GM12878 (cell line): ENCODE measurements at regions not wholly inside any gene's neighbourhood (a gene's known extent, or its start where the extent isn't known, plus 50 kb on each side); places are given as distances from the start of the nearest gene placed in this dataset.

Experiments used
- ATAC-seq: fragments of 200-7000 bp; cut with Tn5 transposase; 3 replicates; pipeline ENCODE4 v1.9.1; 2020; ENCODE audit warnings: mild to moderate bottlenecking, moderate library complexity
- BruUV-seq: library from RNA; stranded (reverse); fragments of 400-500 nt; replicated peaks from 2 replicates; lab custom pipeline; 2021; lab: Mats Ljungman, UMichigan
- CTCF ChIA-PET: fragments of 300-600 bp; sonication (Branson Sonifier 250); formaldehyde crosslinking; extraction: SDS; loops from one replicate; lab custom pipeline; 2021; ENCODE audit warnings: inconsistent platforms; lab: Yijun Ruan, JAX
- POLR2A ChIA-PET: fragments of 350-600 bp; formaldehyde crosslinking; extraction: SDS; loops from one replicate; lab custom pipeline; 2021; ENCODE audit warnings: inconsistent platforms; lab: Charles Lee
- RAD21 ChIA-PET: fragments of 300-600 bp; sonication (Branson Sonifier 250); formaldehyde crosslinking; loops from one replicate; lab custom pipeline; 2023; ENCODE audit warnings: antibody characterized with exemption; ENCODE audit not compliant: unreplicated experiment; lab: Charles Lee
- SMC1A ChIA-PET: fragments of 300-600 bp; sonication (Branson Sonifier 250); formaldehyde crosslinking; loops from one replicate; lab custom pipeline; 2023; ENCODE audit not compliant: unreplicated experiment, uncharacterized antibody; lab: Charles Lee
- DNase-seq: peaks from one replicate; pipeline ENCODE4 v3.0.0-alpha.2; 2011; ENCODE audit warnings: low read depth, low spot score
- FAIRE-seq: peaks from 3 replicates; lab custom pipeline; 2011; peaks lifted over from hg19 to GRCh38; lab: Jason Lieb, UNC
- H2AFZ ChIP-seq: 2 replicates; pipeline ENCODE4 v1.6.0; 2011; ENCODE audit warnings: low read depth, low read length, control low read depth; ENCODE audit not compliant: control insufficient read depth
- H3K27ac ChIP-seq: 2 replicates; pipeline ENCODE4 v1.5.1; 2011; ENCODE audit warnings: control low read depth; ENCODE audit not compliant: control insufficient read depth, insufficient read depth
- H3K27me3 ChIP-seq, 2 experiments: replicated peaks in 1 of 2; 2 replicates each; pipeline versions ENCODE4 v1.6.0 to v1.6.1; 2011; ENCODE audit warnings: low read length in 1 of 2; ENCODE audit not compliant: control insufficient read depth in 2 of 2, insufficient read depth in 2 of 2
- H3K36me3 ChIP-seq, 2 experiments: 2 replicates each; pipeline ENCODE4 v1.5.1; 2011; ENCODE audit warnings: low read length in 1 of 2; ENCODE audit not compliant: control insufficient read depth in 2 of 2, insufficient read depth in 2 of 2
- H3K4me1 ChIP-seq: 2 replicates; pipeline ENCODE4 v1.6.1; 2011; ENCODE audit warnings: mild to moderate bottlenecking, low read length, moderate library complexity, mixed read lengths; ENCODE audit not compliant: control insufficient read depth, insufficient read depth
- H3K4me2 ChIP-seq: 2 replicates; pipeline ENCODE4 v1.6.0; 2011; ENCODE audit warnings: control low read depth; ENCODE audit not compliant: control insufficient read depth, insufficient read depth
- H3K4me3 ChIP-seq: fragments of 200-600 bp; sonication (generic); 2 replicates; pipeline ENCODE4 v1.5.1; 2016
- H3K79me2 ChIP-seq: 2 replicates; pipeline ENCODE4 v1.6.0; 2011; ENCODE audit warnings: low read length; ENCODE audit not compliant: control insufficient read depth, insufficient read depth
- H3K9ac ChIP-seq: 2 replicates; pipeline ENCODE4 v1.8.0; 2011; ENCODE audit warnings: low read length, control low read depth, mixed read lengths; ENCODE audit not compliant: control insufficient read depth, insufficient read depth
- H3K9me3 ChIP-seq: replicated peaks from 3 replicates; pipeline ENCODE4 v1.5.1; 2011; ENCODE audit warnings: mild to moderate bottlenecking, low read length; ENCODE audit not compliant: control insufficient read depth, insufficient read depth
- H4K20me1 ChIP-seq: 2 replicates; pipeline ENCODE4 v1.6.0; 2011; ENCODE audit not compliant: control insufficient read depth, insufficient read depth
- CHD2 ChIP-seq: IDR thresholded peaks from 2 replicates; pipeline ENCODE4 v1.6.1; 2011; ENCODE audit warnings: low read depth, low read length, improper control_type of control experiment, borderline replicate concordance
- EP300 ChIP-seq, 2 experiments: fragments of 150-350 bp in 1 of 2; IDR thresholded peaks; 2 replicates each; pipeline ENCODE4 v1.6.1; 2011 to 2012; ENCODE audit warnings: low read depth in 2 of 2, low read length in 2 of 2, borderline replicate concordance in 1 of 2, improper control_type of control experiment in 1 of 2, inconsistent platforms in 1 of 2; ENCODE audit not compliant: control insufficient read depth in 1 of 2
- IRF5 ChIP-seq: fragments of 450-650 bp; IDR thresholded peaks from 2 replicates; pipeline ENCODE4 v1.6.1; 2017; ENCODE audit warnings: borderline replicate concordance
- MTA3 ChIP-seq: IDR thresholded peaks from 2 replicates; pipeline ENCODE4 v1.6.1; 2012; ENCODE audit warnings: low read length, inconsistent platforms, borderline replicate concordance
- MYB ChIP-seq: fragments of 150-350 bp; IDR thresholded peaks from 2 replicates; pipeline ENCODE4 v1.6.1; 2014; ENCODE audit warnings: mild to moderate bottlenecking, low read depth, low read length, borderline replicate concordance
- NBN ChIP-seq: fragments of 450-650 bp; IDR thresholded peaks from 2 replicates; pipeline ENCODE4 v1.6.1; 2016
- SMARCA5 ChIP-seq: fragments of 450-650 bp; IDR thresholded peaks from 2 replicates; pipeline ENCODE4 v1.6.1; 2017; ENCODE audit warnings: mild to moderate bottlenecking
- STAT3 ChIP-seq: IDR thresholded peaks from 2 replicates; pipeline ENCODE4 v1.6.1; 2011; ENCODE audit warnings: low read depth, low read length, improper control_type of control experiment
- SUPT20H ChIP-seq: IDR thresholded peaks from 2 replicates; pipeline ENCODE4 v1.6.1; 2011; ENCODE audit warnings: low read depth, mild to moderate bottlenecking, low read length, moderate library complexity, borderline replicate concordance; ENCODE audit not compliant: control insufficient read depth
- USF1 ChIP-seq: IDR thresholded peaks from 2 replicates; pipeline ENCODE4 v1.6.1; 2011; ENCODE audit warnings: borderline replicate concordance, low read depth, mild to moderate bottlenecking, moderate library complexity, mixed read lengths, low read length; ENCODE audit not compliant: insufficient read depth; ENCODE audit errors: extremely low read length
- ZBTB11 ChIP-seq: fragments of 450-650 bp; formaldehyde crosslinking; IDR thresholded peaks from 2 replicates; pipeline ENCODE4 v1.5.0; 2022; ENCODE audit warnings: mild to moderate bottlenecking, missing genetic modification characterization
- WGBS: methylation state at CpG from one replicate; pipeline ENCODE4 v1.1.6; 2016; ENCODE audit warnings: low lambda C conversion rate; ENCODE audit not compliant: insufficient replicate concordance, insufficient coverage; ENCODE audit errors: missing lambda C conversion rate; 5-methylcytosine and 5-hydroxymethylcytosine counted together
- in situ Hi-C: fragments of 300-500 bp; cut with MboI; formaldehyde crosslinking; loops from 9 replicates; pipeline ENCODE4 v1.14.3; 2018; ENCODE audit warnings: mixed read lengths
- intact Hi-C: fragments of 100-400 bp; cut with micrococcal nuclease; formaldehyde crosslinking; loops from one replicate; pipeline ENCODE4 v1.14.2; 2022; ENCODE audit not compliant: unreplicated experiment

GRCh38 chr7:34222722-34223121 is 317.4 kb downstream of the BMPER start:
- BruUV-seq = no TSS peak
- no peak overlapping the region for H3K4me2 ChIP-seq
- no peaks in the 10 kb centered on the region for H3K27me3 ChIP-seq
- H3K4me1 ChIP-seq = no peaks in the 10 kb centered on the region
- no peak overlapping the region for H3K9ac ChIP-seq
- no peak for FAIRE-seq
- intact Hi-C loops = no loop called here
- no peak overlapping the region for H3K27ac ChIP-seq
- POLR2A ChIA-PET = no interaction called here
- TF ChIP-seq EP300 (IDR thresholded peaks at IDR 0.05; ENCODE audit: borderline replicate concordance in 1 of 2, control insufficient read depth in 1 of 2, low read depth in 2 of 2, low read length in 2 of 2) = no peak
- TF ChIP-seq MYB = no peak
- TF ChIP-seq, all 136 proteins: peak for 0
- Histone ChIP-seq H3K79me2 (no peaks in the 10 kb centered on the region), H4K20me1 (no peaks in the 10 kb centered on the region), H2AFZ (no peak overlapping the region), H3K36me3 (no peaks in the 10 kb centered on the region), H3K9me3 (no peaks in the 10 kb centered on the region), H3K4me3 (no peak overlapping the region)
- CTCF ChIA-PET = interaction anchor here (1.1 to 1.5 kb wide), 2 partner anchors 9 to 15 kb away, joined by 3 to 4 read pairs; no protein-coding TSS in a partner anchor
- no peak for DNase-seq
- WGBS = 0% methylated on average over 1 of the region's 1 CpG
- in situ Hi-C loops = no loop called here
- SMC1A ChIA-PET = no interaction called here
- no peak for ATAC-seq
- RAD21 ChIA-PET = interaction anchor here (1.0 kb wide), 1 partner anchor 98 kb away, joined by 3 read pairs; no protein-coding TSS in a partner anchor

DNA sequence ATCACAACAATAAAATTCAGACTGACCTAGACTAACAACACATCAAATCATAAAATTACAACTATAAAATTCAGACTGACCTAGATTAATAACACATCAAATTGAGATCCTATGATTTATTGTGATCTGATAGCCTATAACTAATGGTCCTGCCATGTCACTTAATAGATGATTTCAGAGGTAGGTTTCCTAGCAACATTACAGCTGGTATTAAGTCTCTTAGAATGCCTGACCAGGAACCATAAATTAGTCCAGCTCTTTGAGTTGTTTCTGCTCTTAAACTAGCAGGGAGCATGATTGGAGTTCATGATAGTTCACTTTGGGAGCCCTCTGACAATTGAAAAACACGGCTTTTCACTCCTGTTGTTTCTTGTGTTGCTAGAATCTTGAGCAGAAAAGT is 318.9 kb downstream of the BMPER start:
- DNase-seq (no peak), FAIRE-seq (no peak), ATAC-seq (no peak)
- Histone ChIP-seq H2AFZ (no peak overlapping the region), H3K27me3 (no peaks in the 10 kb centered on the region), H3K9ac (no peak overlapping the region), H4K20me1 (no peaks in the 10 kb centered on the region), H3K79me2 (no peaks in the 10 kb centered on the region), H3K4me3 (no peak overlapping the region), H3K4me2 (no peak overlapping the region), H3K9me3 (no peaks in the 10 kb centered on the region), H3K36me3 (no peaks in the 10 kb centered on the region), H3K4me1 (no peaks in the 10 kb centered on the region), H3K27ac (no peak overlapping the region)
- in situ Hi-C loops (no loop called here), intact Hi-C loops (no loop called here)
- ChIA-PET SMC1A (no interaction called here), POLR2A (no interaction called here), RAD21 (no interaction called here), CTCF (no interaction called here)
- no TSS peak for BruUV-seq
- WGBS = 0% methylated on average over 1 of the region's 1 CpG
- TF ChIP-seq SMARCA5 = no peak
- no peak for TF ChIP-seq USF1
- no peak for TF ChIP-seq IRF5
- no peak for TF ChIP-seq STAT3
- no peak for TF ChIP-seq CHD2
- no peak for TF ChIP-seq ZBTB11 (CRISPR knock-in tag)
- TF ChIP-seq NBN = no peak
- no peak for TF ChIP-seq SUPT20H
- TF ChIP-seq MTA3 = no peak
